Esophagus muscularis mucosa (tissue), 4 donors: ENCODE measurements at regions not wholly inside any gene's neighbourhood (a gene's known extent, or its start where the extent isn't known, plus 50 kb on each side); places are given as distances from the start of the nearest gene placed in this dataset.

Experiments
- CTCF ChIP-seq, 3 experiments: fragments of 200-600 bp in 2 of 3; fragments of 450-650 bp in 1 of 3; sonication (generic) in 2 of 3; IDR thresholded peaks; one replicate each; pipeline ENCODE4 v1.5.1; 2017 to 2019; ENCODE audit warnings: antibody characterized with exemption in 3 of 3, mild to moderate bottlenecking in 2 of 3, moderate library complexity in 1 of 3
- EP300 ChIP-seq: sonication (generic); formaldehyde crosslinking; IDR thresholded peaks from one replicate; pipeline ENCODE4 v1.6.1; 2017; ENCODE audit warnings: antibody characterized with exemption
- POLR2A ChIP-seq: fragments of 450-650 bp; IDR thresholded peaks from one replicate; pipeline ENCODE4 v1.6.1; 2017; ENCODE audit warnings: antibody characterized with exemption, moderate library complexity, mild to moderate bottlenecking, low read depth
- POLR2AphosphoS5 ChIP-seq, 2 donors: sonication (generic); formaldehyde crosslinking; IDR thresholded peaks; one replicate each; pipeline ENCODE4 v1.6.1; 2017; ENCODE audit warnings: antibody characterized with exemption in 2 of 2

GRCh38 chr13:31970231-31970930, 61.2 kb upstream of the FRY start:
- TF ChIP-seq CTCF (IDR thresholded peaks at IDR 0.05): no peak
- no peak for TF ChIP-seq POLR2A
- TF ChIP-seq EP300: no peak
- no peak for TF ChIP-seq POLR2AphosphoS5 (IDR thresholded peaks at IDR 0.05)
